NT2/D1 (cell line): ENCODE measurements at regions not wholly inside any gene's neighbourhood (a gene's known extent, or its start where the extent isn't known, plus 50 kb on each side); places are given as distances from the start of the nearest gene placed in this dataset.

Experiments used
- SUZ12 ChIP-seq: IDR thresholded peaks from 2 replicates; pipeline ENCODE4 v1.6.1; 2011; ENCODE audit not compliant: insufficient read length, insufficient read depth; ENCODE audit errors: extremely low read depth
- YY1 ChIP-seq: IDR thresholded peaks from 2 replicates; pipeline ENCODE4 v1.6.1; 2011; ENCODE audit not compliant: insufficient read length, insufficient read depth
- ZNF274 ChIP-seq: IDR thresholded peaks from 2 replicates; pipeline ENCODE4 v1.6.1; 2011; ENCODE audit warnings: mild to moderate bottlenecking, low read depth, low read length

DNA sequence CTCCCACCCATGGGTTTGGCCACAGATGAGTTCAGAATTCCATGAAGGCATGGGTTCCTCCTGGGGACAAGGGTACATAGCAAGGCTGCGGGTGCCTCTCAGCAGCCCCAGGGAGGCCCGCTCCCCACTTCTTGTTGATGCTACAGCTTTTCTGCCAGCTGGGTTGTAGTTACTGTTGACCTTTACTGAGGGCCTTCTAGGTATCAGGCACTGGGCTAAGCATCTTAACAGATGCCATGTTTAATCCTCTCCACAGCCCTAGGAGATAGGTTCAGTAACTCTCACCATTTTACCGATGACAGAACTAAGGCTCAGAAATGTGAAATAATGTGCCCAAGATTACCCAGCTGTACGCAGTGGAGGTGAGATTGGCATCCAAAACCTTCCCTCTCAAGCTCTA is 54.3 kb upstream of the DLX4 start:
- TF ChIP-seq YY1 (no peak), ZNF274 (no peak), SUZ12 (no peak)
